Pancreas (tissue), 10 donors: ENCODE measurements at regions not wholly inside any gene's neighbourhood (a gene's known extent, or its start where the extent isn't known, plus 50 kb on each side); places are given as distances from the start of the nearest gene placed in this dataset.

Experiments
- ATAC-seq, 4 donors: fragments of 200-7000 bp; cut with Tn5 transposase; one replicate each; pipeline versions ENCODE4 v1.8.0 to v1.9.1; 2020; ENCODE audit warnings: mild to moderate bottlenecking in 4 of 4, moderate library complexity in 4 of 4
- DNase-seq, 6 donors: peaks; one replicate each; pipeline ENCODE4 v3.0.0-alpha.2; 2020
- FAIRE-seq: peaks from 2 replicates; lab custom pipeline; 2012; peaks lifted over from hg19 to GRCh38; lab: Jason Lieb, UNC
- H3K27ac ChIP-seq, 4 donors: fragments of 200-600 bp; sonication (generic); 1 replicate in 3 of 4; 2 replicates in 1 of 4; pipeline versions ENCODE4 v1.5.0 to v1.8.0; 2020
- H3K27me3 ChIP-seq, 4 donors: fragments of 200-600 bp; one replicate each; pipeline ENCODE4 v1.8.0; 2021
- H3K36me3 ChIP-seq, 3 donors: fragments of 200-600 bp; sonication (generic) in 1 of 3; one replicate each; pipeline versions ENCODE4 v1.5.0 to v1.8.0; 2020 to 2021
- H3K4me1 ChIP-seq, 3 donors: fragments of 200-600 bp; one replicate each; pipeline ENCODE4 v1.8.0; 2021
- H3K4me3 ChIP-seq, 4 donors: fragments of 200-600 bp; sonication (generic) in 2 of 4; one replicate each; pipeline versions ENCODE4 v1.5.0 to v1.8.0; 2020 to 2021
- H3K9me3 ChIP-seq, 4 donors: fragments of 200-600 bp; one replicate each; pipeline ENCODE4 v1.8.0; 2021
- WGBS, 2 donors: extraction: QIAGEN DNeasy Blood & Tissue Kit; methylation state at CpG; one replicate each; pipeline ENCODE4 v1.1.7; 2013; 5-methylcytosine and 5-hydroxymethylcytosine counted together
- intact Hi-C, 3 donors: fragments of 100-400 bp; cut with DNase I; formaldehyde crosslinking; loops; one replicate each; pipeline versions ENCODE4 v1.11.1 to v1.14.2; 2022
- TF ChIP-seq, protein P1 (sequence below), 4 donors: fragments of 200-600 bp; sonication (generic) in 3 of 4; IDR thresholded peaks; one replicate each; pipeline versions ENCODE4 v1.5.0 to v1.8.0; 2021; ENCODE audit warnings: antibody characterized with exemption in 4 of 4
- donor health status: healthy with polysubstance abuse.
- donor health status: DM: no; HTN: no; CAD: no; lungs with moderate emphysema.
- donor health status: DM: no; HTN: no; CAD: no.
- donor health status: control.
- donor health status: control.
- donor health status: Bipolar disorder and iron deficiency.
- donor health status: DM: yes; HTN: yes; CAD: no.
- donor health status: DM: no; HTN: no; CAD: no.
- donor health status: DM: no; HTN: no; CAD: no.
- donor health status: DM: yes; HTN: yes; CAD: no.

DNA sequence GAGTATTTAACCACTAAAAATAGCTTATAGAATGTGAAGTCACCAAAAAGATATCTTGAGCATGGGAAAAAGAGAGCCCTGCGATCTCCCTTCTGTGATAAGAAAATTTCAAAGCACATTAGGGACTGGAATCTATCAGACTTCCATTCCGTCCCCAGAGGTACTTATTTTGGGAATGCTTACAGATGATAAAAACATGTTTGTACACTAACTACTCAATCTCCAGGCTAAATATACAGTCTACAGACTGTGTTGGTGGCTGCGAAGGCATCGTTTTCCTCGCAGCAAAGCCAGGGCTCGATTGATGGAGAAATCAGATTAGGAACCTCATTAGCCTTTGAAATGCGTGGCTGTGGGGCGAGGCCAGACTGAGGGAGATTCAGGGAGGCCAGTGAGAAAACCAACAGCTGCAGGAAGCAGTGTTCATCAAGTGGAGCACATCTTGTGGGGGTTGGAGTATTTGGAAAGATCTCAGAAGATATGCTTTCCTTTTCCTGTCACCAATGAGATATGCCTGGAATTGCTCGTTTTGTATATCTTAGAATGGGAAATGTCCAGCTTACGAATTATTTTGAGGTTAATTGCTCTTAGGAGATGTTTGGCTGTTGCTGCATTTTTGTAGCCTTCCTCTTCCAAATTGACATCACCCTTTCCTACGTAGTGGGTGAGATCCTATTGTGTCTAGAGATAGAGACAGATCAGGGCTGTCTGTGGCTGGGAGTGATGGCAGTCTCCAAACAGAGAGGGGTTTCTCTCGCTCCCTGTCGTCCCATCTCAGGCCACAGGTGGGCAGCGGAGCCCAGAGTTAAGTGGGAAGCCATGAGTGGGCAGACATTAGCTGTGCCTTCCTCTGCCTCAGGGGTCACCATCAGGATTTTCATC is 224.9 kb upstream of the FAT1 start:
- TF ChIP-seq, protein P1, sequence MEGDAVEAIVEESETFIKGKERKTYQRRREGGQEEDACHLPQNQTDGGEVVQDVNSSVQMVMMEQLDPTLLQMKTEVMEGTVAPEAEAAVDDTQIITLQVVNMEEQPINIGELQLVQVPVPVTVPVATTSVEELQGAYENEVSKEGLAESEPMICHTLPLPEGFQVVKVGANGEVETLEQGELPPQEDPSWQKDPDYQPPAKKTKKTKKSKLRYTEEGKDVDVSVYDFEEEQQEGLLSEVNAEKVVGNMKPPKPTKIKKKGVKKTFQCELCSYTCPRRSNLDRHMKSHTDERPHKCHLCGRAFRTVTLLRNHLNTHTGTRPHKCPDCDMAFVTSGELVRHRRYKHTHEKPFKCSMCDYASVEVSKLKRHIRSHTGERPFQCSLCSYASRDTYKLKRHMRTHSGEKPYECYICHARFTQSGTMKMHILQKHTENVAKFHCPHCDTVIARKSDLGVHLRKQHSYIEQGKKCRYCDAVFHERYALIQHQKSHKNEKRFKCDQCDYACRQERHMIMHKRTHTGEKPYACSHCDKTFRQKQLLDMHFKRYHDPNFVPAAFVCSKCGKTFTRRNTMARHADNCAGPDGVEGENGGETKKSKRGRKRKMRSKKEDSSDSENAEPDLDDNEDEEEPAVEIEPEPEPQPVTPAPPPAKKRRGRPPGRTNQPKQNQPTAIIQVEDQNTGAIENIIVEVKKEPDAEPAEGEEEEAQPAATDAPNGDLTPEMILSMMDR (IDR thresholded peaks at IDR 0.05): peak in 1 of 4 donors; percentile 12
- Histone ChIP-seq H3K27me3 (no peaks in the 10 kb centered on the region), H3K27ac (peak overlapping the region; percentile 19 to 68 (median 64)), H3K9me3 (no peaks in the 10 kb centered on the region), H3K4me1 (peaks cover 22 to 48% (median 38%) of the 10 kb centered on the region in 3 donors), H3K4me3 (no peak overlapping the region), H3K36me3 (no peaks in the 10 kb centered on the region)
- 33 to 36% methylated on average over 14 of the region's 14 CpGs for WGBS, 2 donors
- no peak for FAIRE-seq
- intact Hi-C loops: no loop called here
- DNase-seq: peak in 4 of 6 donors; percentile 67 to 76 (median 70)
- ATAC-seq: peak; percentile 31 to 55 (median 36)

- ATAC-seq (peak; percentile 35 to 53 (median 43)), FAIRE-seq (no peak), DNase-seq (peak in 3 of 6 donors; percentile 19 to 40 (median 22))
- H3K4me1 ChIP-seq: peaks cover 22 to 48% (median 38%) of the 10 kb centered on the region in 3 donors
- no peaks in the 10 kb centered on the region for H3K9me3 ChIP-seq
- H3K4me3 ChIP-seq: no peak overlapping the region
- no peaks in the 10 kb centered on the region for H3K36me3 ChIP-seq
- intact Hi-C loops: no loop called here
- WGBS, 2 donors: 29 to 31% methylated on average over 6 of the region's 6 CpGs
- peak overlapping the region; percentile 19 to 68 (median 64) for H3K27ac ChIP-seq
- TF ChIP-seq, protein P1 (IDR thresholded peaks at IDR 0.05): no peak
- no peaks in the 10 kb centered on the region for H3K27me3 ChIP-seq
These were observed 226.2 kb upstream of the FAT1 start for GRCh38 chr4:186949847-186950246.

DNA sequence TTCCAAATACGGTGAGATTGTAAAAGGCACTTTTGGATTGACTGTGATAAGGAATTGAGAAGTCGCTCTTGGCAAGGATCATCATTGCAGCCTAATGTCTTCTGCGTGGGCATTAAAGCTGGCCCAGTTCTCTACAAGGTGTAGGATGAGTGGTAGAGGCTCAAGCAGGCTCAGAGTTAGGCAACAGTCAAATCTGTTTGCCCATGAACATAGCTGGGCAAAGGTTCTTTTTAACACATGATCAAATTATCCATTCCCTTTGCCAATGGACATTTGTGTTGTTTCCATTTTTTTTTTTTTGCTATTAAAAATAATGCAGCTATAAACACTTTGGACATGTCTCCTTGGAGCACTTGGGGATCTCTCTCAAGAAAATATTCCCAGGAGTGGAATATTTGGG is 229.1 kb upstream of the FAT1 start:
- peak in 1 of 4 donors; percentile 47 for ATAC-seq
- intact Hi-C loops: no loop called here
- Histone ChIP-seq H3K27me3 (no peaks in the 10 kb centered on the region), H3K36me3 (no peaks in the 10 kb centered on the region), H3K27ac (no peak overlapping the region), H3K4me1 (peaks cover 15 to 27% (median 19%) of the 10 kb centered on the region in 3 donors), H3K9me3 (no peaks in the 10 kb centered on the region), H3K4me3 (no peak overlapping the region)
- DNase-seq: no peak
- TF ChIP-seq, protein P1 (IDR thresholded peaks at IDR 0.05): no peak
- FAIRE-seq: no peak
- 43 to 56% methylated on average over 3 of the region's 3 CpGs for WGBS, 2 donors

DNA sequence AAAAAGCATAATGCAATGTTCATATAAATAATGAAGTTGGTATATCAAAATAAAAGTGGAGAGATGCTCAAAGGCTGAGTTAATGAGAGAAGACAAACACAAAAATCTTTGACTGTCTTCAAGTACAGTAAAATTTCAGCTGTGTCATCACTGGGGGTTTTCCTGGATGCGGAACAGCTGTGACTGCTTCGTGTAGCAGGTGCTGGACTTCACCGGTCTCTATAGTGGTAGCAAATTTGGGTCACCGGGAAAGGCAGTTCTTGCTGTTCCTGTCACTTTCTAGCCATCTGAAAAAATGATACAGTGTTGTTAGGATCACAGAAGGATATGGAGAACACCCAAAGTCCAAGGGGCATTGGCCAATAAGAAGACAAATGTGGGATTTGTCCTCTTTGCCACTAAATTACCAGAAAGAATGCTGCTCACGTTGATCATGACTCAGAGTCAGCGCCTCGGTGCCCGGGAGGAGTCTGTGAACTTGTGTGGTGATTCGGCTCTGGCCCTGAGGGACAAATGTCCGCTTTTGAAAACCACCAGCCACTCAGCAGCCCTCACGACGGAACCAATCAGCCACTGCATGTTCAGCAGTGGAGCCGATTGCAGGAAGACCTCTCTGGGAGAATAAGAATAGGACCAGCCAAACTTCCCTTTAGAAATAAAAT is 230.1 kb upstream of the FAT1 start:
- Histone ChIP-seq H3K4me3 (no peak overlapping the region), H3K4me1 (peaks cover 5 to 17% (median 9%) of the 10 kb centered on the region in 3 donors), H3K27ac (no peak overlapping the region), H3K36me3 (no peaks in the 10 kb centered on the region), H3K27me3 (no peaks in the 10 kb centered on the region), H3K9me3 (no peaks in the 10 kb centered on the region)
- 87 to 90% methylated on average over 13 of the region's 13 CpGs for WGBS, 2 donors
- no peak for DNase-seq
- FAIRE-seq: no peak
- TF ChIP-seq, protein P1 (IDR thresholded peaks at IDR 0.05): no peak
- ATAC-seq: no peak
- intact Hi-C loops: no loop called here
